NCI-H2196 (cell line): ENCODE measurements at regions not wholly inside any gene's neighbourhood (a gene's known extent, or its start where the extent isn't known, plus 50 kb on each side); places are given as distances from the start of the nearest gene placed in this dataset.
A peak's percentile ranks its signal among the peaks of the same experiment; 100 is the strongest.
"Not testable (repeated sequence)": the region's sequence is repeated elsewhere in the genome, so short reads cannot be mapped to it uniquely, and the experiment has no call there.

Experiments used
- DNase-seq: peaks from one replicate; lab custom pipeline; 2025; ENCODE audit not compliant: unreplicated experiment; lab: John Stamatoyannopoulos, UW

GRCh38 chr5:136492587-136492986 lies 127.2 kb upstream of the TRPC7 start:
- no peak for DNase-seq

DNA sequence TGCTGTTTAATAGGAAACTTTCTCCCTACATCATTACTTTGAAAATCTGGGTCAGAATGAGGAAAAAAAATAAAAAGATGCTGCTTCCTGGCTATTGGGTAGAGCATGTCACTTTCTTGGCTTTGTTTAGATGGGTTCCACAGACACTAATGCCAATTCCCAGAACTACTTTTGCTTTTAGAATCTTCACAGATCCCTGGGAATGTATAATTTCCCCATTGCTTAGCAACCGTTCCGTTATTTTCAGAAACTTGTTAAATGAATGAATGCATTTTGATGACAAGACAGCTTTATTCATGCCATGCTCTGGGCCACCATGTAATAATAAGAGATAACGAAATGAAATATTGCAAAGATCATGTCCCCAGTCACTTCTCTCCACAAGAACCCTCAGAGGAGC lies 126.5 kb upstream of the TRPC7 start:
- DNase-seq: no peak

DNA sequence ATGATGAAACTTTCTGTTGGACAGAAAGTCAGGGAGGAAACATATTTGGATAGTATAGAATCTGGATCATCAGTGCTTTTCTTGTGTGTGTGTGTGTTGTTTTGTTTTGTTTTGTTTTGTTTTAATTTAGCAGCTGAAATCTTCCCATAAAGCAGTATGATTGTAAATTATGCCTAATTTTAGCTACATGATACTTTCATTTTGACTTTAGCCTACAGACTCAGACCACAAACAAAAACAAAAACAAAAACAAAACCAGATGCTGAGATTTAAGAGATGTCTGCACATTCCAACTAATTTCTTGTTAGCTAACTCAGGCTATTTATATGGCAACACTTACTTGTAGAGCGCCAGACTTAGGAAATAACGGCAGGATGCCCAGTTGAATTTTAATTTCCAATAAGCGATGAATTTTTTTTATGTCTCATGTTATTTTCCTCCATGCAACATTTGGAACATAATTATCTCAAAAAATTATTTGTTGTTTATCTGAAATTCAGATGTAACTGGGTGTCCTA lies 119.5 kb upstream of the TRPC7 start:
- no peak for DNase-seq

- DNase-seq: no peak
Measured at GRCh38 chr5:136482206-136482605, 116.9 kb upstream of the TRPC7 start.

GRCh38 chr5:136474466-136474865 lies 109.1 kb upstream of the TRPC7 start:
- no peak for DNase-seq

GRCh38 chr5:136467632-136468031 lies 102.3 kb upstream of the TRPC7 start:
- no peak for DNase-seq

DNA sequence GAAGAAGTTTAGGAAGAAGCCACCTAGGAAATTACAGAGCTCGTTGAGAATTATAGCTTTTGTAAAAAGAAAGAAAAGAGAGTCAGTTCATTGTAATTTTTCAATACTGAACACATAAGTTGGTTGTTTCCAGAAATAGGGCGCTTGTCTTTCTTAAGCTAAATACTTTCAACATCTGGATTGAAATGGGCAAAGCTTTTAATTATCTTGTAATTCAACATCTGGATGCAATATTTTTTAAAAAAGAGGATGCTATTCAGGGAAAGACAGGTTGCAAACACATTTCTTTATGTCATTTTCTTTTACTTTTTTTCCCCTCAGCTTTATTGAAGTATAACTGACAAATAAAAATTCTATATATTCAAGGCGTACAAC lies 100.7 kb upstream of the TRPC7 start:
- DNase-seq: no peak

DNA sequence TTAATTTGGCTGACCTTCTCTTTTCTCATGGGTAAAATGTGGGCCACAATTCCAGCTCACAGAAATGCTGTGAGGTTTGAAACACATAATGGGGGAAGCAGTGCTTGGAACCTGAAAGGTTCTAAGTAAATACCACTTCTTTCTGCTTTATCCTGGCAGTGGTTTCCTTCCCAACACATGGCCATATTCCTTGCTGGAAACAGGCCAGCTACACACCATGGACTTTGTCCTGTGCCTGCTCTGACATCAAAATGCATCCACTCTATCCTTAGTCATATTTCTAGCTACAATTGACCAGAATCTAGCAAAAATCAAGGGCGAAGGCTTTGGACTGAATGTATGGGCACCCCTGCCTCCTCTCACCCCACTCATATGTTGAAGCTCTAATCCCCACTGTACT lies 93.1 kb upstream of the TRPC7 start:
- no peak for DNase-seq

- DNase-seq: peak; percentile 95
Measured at GRCh38 chr5:136457390-136458013, 92.2 kb upstream of the TRPC7 start.

- no peak for DNase-seq
Measured at GRCh38 chr5:136455409-136455808, 90.1 kb upstream of the TRPC7 start.

GRCh38 chr5:136453986-136454758 lies 88.8 kb upstream of the TRPC7 start:
- no peak for DNase-seq

DNA sequence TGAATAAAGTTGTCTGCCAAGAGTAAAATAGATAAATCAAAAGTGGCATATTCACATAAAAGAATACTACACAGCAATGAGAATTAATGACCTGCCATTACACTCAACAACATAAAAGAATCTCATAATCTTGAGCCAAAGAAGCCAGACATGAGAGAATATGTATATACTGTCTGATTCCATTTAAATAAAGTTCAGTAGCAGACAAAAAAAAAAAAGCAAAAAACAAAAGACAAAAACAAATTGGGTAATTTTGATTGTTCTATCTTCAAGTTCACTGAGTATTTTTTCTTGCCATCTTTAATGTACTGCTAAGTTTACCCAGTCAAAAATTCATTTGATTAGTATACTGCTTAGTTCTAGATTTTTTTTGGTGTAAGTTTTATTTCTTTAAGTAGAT lies 87.9 kb upstream of the TRPC7 start:
- DNase-seq: no peak

DNA sequence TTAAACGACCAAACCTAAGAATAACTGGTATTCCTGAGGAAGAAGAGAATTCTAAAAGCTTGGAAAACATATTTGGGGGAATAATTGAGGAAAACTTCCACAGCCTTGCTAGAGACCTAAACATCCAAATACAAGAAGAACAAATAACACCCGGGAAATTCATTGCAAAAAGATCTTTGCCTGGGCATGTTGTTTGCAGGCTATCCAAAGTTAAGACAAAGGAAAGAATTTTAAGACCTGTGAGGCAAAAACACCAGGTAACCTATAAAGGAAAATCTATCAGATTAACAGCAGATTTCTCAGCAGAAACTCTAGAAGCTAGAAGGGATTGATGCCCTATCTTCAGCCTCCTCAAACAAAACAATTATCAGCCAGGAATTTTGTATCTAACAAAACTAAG lies 82.2 kb upstream of the TRPC7 start:
- not testable (repeated sequence) for DNase-seq

DNA sequence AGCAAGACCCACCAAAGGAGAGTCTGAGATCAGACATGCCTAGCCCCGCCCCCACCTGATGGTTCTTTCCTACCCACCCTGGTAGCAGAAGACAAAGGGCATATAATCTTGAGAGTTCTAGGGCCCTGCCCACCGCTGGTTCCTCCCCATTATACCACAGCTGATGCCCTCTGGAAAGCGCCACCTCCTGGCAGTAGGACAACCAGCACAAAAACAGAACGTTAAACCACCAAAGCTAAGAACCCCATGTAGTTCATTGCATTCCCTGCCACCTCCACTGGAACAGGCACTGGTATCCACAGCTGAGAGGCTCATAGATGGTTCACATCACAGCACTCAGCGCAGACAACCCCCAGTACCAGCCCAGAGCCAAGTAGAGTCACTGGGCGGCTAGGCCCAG lies 81.2 kb upstream of the TRPC7 start:
- DNase-seq: no peak

DNA sequence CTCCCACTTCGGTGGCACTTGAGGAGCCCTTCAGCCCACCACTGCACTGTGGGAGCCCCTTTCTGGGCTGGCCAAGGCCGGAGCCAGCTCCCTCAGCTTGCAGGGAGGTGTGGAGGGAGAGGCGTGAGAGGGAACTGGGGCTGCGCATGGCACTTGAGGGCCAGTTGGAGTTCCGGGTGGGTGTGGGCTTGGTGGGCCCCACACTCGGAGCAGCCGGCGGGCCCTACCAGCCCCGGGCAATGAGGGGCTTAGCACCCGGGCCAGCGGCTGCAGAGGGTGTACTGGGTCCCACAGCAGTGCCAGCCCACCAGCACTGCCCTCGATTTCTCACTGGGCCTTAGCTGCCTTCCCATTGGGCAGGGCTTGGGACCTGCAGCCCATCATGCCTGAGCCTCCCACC lies 78.8 kb upstream of the TRPC7 start:
- not testable (repeated sequence) for DNase-seq

DNA sequence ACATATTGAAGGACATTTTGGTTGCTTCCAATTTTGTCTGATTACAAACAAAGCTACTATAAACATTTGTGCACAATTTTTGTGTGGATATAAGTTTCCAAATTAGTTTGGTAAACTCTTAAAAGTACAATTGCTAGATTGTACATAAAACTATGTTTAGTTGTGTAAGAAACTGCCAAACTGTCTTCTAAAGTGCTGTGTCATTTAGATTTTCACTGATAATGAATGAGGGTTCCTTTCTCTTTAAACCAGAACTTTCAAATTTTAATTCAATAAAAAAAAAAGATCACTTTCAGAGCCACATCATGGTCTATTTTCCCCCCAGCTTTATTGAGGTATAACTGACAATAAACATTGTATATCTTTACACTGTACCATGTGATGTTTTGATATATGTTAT lies 74.0 kb upstream of the TRPC7 start:
- DNase-seq: no peak

DNA sequence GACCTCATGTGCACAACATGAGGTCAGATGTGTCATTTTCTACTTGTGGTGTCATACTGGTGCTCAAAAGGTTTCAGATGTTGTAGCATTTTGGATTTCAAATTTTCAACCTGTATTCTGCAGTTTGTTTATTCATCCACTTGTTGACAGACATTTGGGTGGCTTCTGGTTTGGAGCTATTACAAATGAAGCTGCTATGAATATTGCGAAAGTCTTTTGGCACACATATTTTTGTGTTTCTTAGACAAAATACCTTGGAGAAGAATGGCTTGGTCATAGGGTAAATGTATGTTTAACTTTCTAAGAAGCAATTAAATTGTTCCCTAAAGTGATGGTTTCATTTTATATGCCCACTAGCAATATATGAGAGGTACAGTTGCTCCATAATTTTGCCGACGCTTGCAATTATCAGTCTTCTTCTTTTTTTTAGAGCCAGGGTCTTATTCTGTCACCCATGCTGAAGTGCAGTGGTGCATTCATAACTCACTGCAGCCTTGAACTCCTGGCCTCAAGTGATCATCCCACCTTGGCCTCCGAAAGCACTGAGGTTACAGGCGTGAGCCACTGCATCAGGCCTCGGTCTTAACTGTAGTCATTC lies 70.7 kb upstream of the TRPC7 start:
- no peak for DNase-seq

DNA sequence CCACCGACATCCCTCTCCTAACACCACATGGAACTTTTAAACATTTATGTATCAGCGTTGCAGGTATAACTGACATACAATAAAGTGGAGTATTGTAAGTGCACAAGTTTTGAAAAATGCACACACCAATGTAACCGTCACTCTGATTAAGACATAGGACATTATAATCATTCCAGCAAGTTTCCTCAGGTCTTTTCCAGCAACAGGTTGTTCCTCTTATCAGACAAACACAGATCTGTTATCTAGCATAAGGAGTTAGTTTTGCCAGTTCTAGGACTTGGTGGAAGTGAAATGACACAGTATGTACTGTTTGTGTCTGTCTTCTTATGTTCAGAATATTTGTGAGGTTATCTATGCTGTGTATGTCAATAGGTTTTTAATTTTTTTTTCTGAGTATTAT lies 69.5 kb upstream of the TRPC7 start:
- no peak for DNase-seq

- no peak for DNase-seq
Measured at GRCh38 chr5:136432705-136433104, 67.4 kb upstream of the TRPC7 start.

GRCh38 chr5:136430081-136430480 lies 64.7 kb upstream of the TRPC7 start:
- DNase-seq: no peak

GRCh38 chr5:136427426-136427825 lies 62.1 kb upstream of the TRPC7 start:
- DNase-seq: no peak

DNA sequence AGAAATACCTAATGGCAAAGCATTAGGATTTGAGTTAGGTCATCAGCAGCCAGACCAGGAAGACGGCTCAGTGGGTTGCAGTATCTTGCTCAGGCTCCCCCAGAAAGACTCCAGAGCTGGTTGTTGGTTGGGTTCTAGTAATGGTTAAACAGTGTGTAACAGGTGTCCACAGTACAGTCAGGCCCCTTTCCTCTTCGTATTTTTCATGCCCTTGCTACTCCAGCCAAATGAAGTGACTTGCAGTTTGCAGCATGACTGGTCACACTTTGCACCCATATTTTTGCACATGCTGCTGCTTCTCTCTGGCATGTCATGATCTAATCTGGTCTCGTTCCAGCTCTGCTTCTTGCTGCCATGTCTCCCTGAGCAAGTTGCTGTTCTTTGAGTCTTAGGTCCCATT lies 60.6 kb upstream of the TRPC7 start:
- no peak for DNase-seq
